HG03520 (cell line): ENCODE measurements at regions not wholly inside any gene's neighbourhood (a gene's known extent, or its start where the extent isn't known, plus 50 kb on each side); places are given as distances from the start of the nearest gene placed in this dataset.
"Not testable (repeated sequence)": the region's sequence is repeated elsewhere in the genome, so short reads cannot be mapped to it uniquely, and the experiment has no call there.

Experiments used
- ATAC-seq: cut with Tn5 transposase; IDR thresholded peaks from one replicate; pipeline ENCODE4 v1.9.1; 2021; ENCODE audit warnings: mild to moderate bottlenecking, moderate library complexity; ENCODE audit not compliant: unreplicated experiment

DNA sequence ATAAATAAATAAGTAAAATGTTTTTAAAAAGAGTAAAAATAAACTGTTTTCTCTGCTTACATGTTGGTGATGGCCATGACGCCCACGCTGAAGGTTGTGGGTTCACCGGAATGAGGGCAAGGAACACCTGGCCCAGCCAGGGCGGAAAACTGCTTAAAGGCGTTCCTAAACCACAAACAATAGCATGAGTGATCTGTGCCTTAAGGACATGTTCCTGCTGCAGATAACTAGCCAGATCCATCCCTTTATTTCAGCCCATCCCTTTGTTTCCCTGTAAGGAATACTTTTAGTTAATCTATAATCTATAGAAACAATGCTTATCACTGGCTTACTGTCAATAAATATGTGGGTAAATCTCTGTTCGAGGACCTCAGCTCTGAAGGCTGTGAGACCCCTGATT, 63.3 kb upstream of the CEP78 start:
- not testable (repeated sequence) for ATAC-seq

DNA sequence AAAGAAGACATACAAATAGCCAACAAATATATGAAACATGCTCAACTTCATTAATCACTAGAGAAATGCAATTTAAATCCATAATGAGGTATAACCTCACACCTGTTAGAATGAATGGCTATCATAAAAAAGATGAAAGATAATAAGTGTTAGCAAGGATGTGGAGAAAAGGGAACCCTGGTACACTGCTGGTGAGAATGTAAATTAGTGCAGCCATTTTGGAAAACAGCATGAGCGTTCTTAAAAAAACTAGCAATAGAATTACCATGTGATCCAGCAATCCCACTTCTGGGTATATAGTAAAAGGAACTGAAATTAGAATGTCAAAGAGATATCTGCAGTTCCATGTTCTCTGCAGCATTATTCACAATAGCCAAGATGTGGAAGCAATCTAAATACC, 64.2 kb upstream of the CEP78 start:
- ATAC-seq: no peak

DNA sequence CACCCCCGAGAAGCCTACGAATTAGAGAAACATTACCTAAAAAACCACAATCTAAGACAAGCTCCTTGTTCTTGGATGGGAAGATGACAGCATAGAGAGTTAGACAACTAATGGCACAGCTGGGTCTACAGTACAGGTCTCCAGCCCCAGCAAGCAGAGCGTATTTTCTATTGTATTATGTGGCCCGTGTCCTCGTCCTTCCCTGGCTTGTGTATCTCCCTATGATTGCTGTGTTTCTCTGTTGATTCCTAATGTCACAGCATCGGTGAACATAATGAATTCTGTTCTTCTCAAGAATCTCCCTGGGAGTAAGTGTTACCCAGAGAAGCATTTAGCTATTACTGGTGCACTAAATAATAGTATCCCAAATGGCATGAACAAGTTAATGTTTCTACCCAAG, 66.8 kb upstream of the CEP78 start:
- no peak for ATAC-seq

DNA sequence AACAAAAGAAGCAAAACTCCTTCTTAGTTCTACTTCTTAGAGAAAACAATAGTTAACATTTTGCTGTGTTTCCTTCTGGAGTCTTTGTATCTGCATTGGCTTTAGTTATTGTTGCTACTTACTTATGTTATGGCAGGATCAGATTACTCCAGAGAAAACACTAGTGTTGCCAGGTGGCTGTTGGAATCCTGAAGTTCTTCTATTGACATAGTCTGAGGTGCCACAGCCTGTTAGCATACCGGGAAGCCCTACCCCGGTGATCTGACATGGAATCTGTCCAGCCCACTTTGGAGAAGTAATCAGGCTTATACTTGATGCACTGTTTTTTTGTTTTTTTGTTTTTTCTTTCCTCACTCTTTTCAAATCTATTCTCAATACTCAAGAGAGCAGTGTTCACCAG, 68.5 kb upstream of the CEP78 start:
- ATAC-seq: no peak

DNA sequence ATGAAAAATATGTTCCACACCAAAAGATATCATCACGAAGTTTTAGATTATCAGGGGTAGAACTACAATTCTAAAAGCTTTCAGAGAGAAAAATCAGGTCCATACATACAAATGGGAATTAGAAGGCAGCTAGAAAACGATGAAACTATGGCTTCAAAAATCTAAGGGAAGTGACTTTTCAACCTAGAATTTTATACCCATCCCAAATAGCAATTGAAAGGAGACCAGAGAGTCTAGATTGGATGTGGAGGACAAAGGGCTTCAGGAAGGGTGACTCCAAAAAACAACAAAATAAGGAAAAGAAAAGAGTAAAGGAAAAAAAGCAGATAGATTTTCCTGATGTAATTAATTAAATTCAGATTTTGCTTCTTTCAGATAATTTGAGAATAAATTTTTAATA, 72.0 kb upstream of the CEP78 start:
- ATAC-seq: no peak

DNA sequence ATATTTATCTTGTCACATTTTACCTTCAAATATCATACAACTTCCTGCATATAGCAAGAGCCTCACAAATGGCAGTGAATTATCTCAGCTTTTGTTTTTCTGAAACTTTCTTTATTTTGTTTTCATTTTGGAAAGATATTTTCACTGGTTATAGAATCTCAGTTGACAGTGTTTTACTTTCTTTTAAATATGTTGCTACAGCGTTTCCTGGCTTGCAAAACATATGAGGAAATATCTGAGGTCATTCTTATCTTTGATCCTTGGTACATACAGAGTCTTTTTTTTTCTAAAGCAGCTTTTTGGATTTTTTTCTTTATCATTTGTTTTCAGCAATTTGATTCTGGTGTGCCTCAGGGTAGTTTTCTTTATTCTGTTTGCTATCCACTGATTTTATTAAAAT, 77.6 kb upstream of the CEP78 start:
- ATAC-seq: no peak

DNA sequence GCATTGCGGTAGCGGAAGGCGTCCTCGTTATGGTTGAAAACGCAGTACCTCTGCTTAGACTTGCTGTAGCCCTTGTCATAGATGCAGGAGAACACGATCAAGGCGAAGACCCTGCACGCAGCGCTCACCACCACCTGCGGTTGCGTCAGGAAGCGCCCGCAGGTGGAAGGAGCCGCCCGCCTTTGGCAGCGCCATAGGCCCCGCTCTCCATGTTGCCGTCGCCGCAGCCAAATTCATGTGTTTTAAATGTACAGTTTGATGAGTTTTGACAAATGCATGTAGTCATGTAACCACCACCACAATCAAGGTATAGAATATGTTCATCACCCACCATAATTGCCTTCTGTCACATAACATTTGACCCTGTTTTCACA, 84.9 kb upstream of the CEP78 start:
- no peak for ATAC-seq

DNA sequence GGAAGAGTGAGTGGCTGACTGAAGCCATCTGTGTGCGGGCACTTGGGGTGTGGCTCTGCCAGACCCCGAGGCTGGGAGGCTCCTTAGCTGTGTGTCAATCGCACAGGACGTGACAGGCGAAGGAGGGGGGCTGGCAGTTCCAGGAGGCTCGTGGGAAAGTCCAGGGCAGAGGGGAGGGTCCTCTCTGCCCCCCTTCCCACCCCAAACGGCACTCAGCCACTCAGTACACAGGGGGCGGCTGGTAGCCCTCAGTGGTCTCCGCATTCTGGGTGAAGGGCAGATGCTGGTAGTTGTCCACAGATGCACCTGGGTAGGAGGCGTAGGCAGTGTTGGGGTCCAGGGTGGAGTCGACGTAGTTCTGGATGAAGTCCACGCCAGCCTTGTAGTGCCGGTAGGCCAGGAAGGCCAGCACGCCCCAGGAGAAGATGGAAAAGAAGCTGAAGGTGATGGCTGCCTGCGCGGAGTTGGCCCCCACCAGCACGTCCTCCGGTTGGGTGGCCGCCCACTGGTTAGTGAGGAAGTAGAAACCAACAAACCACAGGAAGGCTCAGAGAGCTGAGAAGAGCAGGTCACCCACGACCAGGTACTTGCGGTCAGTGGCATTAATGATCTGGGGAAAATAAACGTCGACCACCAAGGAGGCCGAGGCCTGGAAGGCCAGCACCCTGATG, 85.4 kb upstream of the CEP78 start:
- no peak for ATAC-seq

DNA sequence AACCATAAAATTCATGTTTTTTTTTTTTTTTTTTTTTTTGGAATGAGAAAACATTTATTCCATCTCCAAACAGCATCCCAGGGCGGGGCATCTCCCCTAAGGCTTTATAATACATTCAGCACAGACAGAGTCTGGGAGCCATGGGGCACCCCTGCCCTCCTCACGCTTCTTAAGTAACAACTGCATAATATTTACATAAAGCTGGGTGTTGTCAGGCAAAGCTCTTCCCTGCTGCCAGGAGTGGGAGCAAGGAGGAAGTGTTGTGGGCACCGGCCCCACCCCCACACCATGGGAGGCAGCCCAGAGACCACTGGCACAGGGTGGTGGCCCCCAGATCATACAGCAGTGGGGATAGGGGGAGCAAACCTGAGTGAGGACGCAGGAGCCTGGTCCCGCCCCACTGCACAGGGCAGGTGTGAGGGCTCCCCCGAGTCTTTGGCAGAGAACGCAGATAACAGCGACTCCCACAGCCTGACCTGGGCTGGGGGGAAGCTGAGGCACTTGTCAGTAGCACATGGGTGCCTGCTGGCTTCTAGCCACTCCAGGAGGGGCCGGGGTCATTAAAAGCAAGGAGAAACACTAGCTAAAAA, 86.1 kb upstream of the CEP78 start:
- no peak for ATAC-seq

DNA sequence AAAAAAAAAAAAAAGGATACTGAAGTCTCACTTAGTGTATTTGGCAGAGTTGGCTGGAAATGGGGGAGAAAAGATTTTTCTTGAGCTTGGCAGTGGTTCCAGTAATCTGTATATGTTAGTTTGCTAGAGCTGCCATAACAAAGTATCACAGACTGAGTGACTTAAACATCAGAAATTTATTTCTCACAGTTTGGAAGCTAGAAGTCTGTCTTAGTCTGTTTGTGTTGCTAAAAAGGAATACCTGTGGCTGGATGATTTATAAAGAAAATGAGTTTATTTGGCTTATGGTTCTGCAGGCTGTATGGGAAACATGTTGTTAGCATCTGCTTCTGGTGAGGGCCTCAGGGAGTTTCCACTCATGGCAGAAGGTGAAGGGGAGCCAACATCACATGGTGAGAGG, 89.6 kb upstream of the CEP78 start:
- no peak for ATAC-seq

DNA sequence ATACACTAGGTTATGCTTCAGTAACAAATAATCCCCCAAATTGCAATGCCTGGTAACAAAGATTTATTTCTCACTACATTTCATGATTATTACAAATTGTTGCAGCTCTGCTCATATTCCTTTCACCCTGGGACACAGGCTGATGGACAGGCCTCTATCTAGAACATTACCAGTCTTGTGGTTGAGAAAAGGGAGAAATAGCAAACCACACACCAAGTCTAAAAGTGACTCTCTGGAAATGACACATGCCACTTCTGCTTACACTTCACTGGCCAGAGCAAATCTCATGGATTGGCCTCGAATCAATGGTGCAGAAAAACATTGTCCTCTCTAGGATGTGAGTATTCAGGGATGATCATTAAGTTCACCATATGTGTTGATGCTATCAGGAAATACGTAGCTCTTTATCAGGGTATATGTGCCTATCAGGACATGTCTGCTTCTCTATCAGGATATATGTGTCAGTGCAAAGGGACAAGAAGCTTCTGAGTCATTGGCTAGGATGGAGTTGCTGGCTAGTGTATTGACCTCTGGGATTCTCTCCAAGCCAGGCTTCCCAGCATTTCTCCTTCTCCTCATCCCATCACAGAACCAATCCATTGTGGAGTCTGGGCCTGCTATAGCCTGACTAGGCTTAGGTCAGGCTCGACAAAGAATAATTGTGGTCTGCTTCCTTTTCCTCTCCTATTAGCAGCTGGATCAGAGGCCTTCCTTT, 91.1 kb upstream of the CEP78 start:
- ATAC-seq: no peak

DNA sequence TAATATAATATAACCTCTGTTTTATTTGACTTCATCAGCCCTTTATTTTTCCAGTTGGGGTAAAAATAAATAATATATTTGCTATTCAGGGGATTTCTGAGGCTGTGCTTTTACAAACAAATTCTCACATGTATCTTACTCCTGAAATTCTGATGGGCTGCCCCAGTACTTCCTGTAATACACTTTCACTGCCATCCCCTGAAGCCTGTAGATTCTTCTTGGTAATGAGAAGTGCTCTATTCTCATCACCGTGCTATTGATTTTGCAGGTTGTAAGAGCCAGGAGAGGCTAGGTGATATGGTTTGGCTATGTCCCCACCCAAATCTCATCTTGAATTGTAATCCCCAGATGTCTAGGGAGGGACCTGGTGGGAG, 91.9 kb upstream of the CEP78 start:
- no peak for ATAC-seq

DNA sequence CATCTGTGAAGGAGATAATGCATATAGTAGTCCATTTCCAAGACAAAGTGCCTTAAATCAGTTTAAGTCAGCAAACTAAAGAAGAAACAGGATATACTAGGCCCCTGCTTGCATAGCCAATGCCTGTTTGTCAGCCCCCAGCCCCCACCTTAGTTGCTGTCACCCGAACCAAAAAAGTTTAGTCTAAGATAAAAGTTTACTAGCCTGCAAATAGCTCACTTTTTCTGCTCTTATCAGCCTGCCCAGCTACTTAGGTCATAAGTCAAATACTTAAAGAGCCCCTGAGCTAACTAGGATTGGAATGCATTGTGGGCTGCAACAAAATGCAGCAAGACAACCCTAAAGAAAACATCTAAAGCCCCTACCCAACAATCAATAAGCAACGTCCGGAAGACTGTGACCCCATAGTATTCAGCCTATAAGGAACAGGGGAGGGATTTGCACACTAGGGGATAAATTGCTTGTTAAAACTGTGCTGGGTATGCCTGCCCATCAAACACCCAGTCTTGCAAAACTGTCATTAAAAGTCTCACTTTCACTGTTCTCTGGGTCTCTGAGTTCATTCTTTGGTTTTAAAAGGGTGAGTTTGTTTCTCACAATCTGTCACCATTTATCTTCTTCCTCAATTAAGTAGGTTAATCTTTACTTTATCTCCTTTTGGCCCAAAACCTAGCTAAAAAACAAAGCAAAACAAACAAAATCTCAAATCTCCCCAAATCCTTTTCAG, 92.4 kb upstream of the CEP78 start:
- no peak for ATAC-seq

DNA sequence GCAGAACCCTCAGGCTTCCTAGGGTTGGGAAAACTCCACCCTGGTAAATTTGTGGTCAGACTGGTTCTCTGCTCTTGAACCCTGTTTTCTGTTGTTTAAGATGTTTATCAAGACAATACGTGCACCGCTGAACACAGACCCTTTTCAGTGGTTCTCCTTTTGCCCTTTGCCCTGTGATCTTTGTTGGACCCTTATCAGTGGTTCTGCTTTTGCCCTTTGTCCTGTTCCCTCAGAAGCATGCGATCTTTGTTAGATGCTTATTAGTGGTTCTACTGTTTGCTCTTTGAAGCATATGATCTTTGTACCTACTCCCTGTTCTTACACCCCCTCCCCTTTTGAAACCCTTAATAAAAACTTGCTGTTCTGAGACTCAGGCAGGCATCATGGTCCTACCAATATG, 93.6 kb upstream of the CEP78 start:
- ATAC-seq: not testable (repeated sequence)

DNA sequence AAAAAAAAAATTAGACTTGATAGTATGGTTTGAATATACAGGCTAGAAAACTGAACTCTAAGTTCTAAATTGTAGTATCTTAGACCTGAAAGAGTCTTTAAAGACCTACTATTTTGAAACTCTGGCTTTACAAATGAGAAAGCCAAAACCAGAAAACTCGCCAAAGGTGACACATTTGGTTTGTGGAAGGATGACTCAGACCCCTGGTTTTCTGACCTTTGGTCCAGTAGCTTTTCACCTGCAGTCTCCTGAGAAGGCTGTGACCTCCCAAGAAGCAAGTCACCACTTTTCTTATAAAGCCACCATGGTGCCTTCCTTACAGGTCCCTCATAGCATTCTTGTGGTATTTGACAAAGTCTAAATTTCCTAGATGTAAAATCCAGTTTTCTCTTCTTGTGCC, 102.1 kb upstream of the CEP78 start:
- peak; percentile 50 for ATAC-seq

DNA sequence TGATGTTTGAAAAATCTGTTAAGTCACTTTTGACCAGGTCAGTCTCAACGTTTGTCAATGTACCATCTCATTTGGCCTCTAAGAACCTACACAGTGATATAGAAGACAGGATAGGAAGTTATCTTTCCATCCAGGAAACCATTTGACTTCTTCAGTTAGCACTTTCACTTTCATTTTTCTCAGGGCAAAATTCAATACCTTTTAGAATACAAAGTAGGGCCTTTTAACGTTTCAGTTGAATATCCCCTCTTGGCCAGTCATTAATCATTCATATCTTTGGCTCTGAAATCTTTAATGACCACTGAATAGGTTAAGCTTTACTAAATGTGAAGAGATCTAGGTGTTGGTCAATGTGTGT, 101.1 kb upstream of the GNAQ start:
- no peak for ATAC-seq

DNA sequence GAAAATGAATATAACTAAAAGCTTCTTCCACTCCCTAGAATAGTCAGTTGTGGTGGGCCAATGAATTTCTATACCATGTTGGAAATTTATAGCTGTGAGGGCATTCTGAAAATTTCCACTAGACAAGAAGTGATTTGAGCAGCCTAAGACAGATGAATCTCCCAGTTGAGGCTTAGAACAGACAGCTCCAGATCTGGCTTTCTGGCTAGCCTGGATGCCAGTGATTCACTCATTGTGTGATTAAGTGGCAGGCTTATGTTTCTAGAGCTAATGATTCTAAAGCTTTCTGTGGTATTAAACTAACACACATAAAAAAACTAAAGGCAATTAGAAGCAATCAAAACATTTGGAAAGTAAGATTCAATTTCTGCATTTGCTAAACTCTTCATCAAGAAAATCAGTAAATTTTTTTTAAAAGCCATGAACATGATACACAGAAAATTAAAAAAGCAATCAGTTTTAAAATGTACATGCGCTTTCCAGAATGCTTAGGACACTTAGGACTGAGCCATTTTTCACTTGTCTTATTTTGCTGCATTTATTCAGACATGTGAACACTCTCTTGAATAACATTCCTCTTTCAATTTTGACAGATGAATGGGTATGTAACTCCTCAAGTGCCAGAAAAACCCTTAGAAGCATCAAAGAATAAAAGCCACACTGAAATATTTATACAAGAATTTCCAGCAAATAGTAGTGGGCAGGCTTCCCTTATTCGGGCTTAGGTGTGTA, 100.5 kb upstream of the GNAQ start:
- no peak for ATAC-seq

DNA sequence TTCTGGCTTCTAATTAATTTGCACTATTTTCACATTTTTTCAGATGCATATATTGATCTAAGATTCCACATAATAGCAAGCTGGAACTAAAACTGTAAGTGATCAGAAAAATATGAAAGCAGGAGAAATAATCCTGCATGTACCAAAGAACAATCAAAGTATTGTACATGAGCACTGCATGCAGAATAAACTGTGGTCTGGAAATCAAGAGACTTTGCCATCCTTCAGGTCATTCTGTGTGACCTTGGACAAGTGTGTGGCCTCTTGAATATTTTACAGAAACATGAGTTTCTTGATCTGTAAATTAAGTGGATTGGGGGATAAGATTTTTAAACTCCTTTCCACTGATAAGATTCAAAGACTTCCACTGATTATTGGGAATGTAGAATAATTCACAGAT, 99.2 kb upstream of the GNAQ start:
- ATAC-seq: no peak

DNA sequence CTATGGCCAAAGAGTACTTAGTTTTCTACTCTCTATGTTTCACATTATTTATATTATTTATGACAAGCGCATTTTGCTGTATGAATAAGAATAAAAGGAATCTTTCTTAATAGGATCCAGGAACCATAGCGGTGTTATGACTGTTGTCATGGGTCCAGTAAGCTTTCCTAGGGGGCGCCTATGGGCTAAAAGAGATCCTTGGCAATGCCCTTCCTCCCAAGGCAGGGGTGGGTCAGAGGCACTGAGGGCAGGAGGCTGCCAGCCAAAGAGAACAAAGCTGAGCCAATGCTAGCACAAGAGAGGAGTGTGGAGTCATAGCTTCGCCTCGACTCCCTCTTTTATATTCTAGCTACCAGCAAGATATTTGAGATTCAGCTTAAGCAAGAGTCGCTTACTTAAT, 98.4 kb upstream of the GNAQ start:
- no peak for ATAC-seq

DNA sequence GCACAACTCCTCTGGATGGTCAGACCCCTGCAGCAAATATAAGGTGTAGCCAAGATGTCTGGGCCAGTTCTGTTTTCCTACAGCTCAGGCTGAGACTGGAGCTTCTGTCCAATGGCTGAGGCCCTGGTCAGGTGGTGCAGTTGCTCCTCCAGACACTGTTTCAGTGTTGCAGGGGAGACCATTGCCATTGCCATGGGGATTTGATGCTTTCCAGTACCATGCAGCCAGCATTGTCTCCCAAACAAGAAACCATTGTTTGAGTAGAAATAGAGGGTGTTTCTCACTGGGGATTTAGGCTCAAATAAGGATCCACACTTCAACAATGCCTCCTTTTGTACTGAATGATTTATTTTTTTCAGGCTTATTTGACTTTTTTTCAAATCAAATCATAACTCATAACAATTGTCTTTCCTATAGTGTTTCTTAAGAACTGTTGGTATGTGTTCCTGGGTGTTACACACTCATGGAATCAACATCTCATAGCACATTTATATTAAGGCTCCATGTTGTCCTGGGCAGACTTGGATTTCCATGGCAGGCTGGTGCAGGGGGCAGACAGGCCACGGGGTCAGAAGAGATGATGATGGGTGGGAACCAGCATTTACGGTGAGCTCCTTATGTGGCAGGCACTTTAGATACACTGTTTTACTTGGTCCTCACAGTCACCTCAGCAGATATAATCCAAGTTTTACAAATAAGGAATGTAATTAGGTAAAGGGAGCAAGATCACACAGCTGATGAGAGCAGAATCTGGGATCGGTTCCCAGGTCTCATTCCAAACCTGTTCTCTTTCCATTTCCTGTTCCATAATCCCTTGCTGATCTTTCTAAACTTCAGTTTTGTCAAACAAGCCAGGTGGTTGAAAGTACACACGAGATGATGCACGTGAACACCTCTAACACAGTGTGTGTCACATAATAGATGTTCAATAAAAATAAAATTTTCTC, 95.9 kb upstream of the GNAQ start:
- no peak for ATAC-seq
